GM12873 (cell line): ENCODE measurements at regions not wholly inside any gene's neighbourhood (a gene's known extent, or its start where the extent isn't known, plus 50 kb on each side); places are given as distances from the start of the nearest gene placed in this dataset.

Experiments used
- TF ChIP-seq, protein P1 (sequence below): IDR thresholded peaks from 2 replicates; pipeline ENCODE4 v1.5.1; 2012; ENCODE audit warnings: low read depth, mild to moderate bottlenecking, moderate library complexity, low read length, control low read depth; ENCODE audit not compliant: insufficient read depth; ENCODE audit errors: missing control alignments

GRCh38 chr12:97977870-97978405, 515.3 kb downstream of the RMST start:
- TF ChIP-seq, protein P1, sequence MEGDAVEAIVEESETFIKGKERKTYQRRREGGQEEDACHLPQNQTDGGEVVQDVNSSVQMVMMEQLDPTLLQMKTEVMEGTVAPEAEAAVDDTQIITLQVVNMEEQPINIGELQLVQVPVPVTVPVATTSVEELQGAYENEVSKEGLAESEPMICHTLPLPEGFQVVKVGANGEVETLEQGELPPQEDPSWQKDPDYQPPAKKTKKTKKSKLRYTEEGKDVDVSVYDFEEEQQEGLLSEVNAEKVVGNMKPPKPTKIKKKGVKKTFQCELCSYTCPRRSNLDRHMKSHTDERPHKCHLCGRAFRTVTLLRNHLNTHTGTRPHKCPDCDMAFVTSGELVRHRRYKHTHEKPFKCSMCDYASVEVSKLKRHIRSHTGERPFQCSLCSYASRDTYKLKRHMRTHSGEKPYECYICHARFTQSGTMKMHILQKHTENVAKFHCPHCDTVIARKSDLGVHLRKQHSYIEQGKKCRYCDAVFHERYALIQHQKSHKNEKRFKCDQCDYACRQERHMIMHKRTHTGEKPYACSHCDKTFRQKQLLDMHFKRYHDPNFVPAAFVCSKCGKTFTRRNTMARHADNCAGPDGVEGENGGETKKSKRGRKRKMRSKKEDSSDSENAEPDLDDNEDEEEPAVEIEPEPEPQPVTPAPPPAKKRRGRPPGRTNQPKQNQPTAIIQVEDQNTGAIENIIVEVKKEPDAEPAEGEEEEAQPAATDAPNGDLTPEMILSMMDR = no peak

DNA sequence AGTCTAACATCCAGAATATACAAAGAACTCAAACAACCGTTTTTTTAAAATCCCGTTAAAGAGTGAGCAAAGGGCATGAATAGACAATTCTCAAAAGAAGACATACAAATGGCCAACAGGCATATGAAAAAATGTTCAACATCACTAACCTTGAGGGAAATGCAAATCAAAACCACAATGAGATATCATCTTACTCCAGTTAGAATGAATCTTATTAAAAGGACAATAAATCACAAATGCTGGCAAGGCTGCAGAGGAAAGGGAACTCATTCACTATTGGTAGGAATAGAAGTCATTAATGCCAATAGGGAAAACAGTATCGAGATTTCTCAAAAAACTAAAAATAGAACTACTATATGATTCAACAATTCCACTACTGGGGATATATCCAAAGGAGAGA, 520.1 kb downstream of the RMST start:
- TF ChIP-seq, protein P1 = no peak

- TF ChIP-seq, protein P1 = no peak
Measured at GRCh38 chr12:97983796-97984195, 521.2 kb downstream of the RMST start.

GRCh38 chr12:97984436-97984835, 521.8 kb downstream of the RMST start:
- TF ChIP-seq, protein P1 = no peak

GRCh38 chr12:97984974-97985580, 522.5 kb downstream of the RMST start:
- TF ChIP-seq, protein P1 = no peak

DNA sequence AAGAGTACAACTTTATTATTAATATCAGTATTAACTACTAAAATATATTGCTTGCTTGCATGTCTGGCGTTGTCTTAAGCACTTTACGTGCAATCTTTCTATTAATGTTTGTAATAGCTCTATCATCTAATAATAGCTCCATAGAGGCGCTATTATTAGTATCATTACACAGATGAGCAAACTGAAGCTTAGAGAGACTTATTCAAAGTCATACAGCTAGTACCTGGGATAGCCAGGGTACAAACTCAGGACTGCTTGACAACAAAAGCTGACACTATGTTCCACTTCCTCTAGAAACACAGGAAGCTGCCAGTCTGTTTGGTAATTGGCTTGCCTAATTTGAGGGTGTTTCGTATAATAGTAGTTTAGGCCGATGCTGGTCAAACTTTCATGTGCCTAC, 523.2 kb downstream of the RMST start:
- TF ChIP-seq, protein P1 = no peak

DNA sequence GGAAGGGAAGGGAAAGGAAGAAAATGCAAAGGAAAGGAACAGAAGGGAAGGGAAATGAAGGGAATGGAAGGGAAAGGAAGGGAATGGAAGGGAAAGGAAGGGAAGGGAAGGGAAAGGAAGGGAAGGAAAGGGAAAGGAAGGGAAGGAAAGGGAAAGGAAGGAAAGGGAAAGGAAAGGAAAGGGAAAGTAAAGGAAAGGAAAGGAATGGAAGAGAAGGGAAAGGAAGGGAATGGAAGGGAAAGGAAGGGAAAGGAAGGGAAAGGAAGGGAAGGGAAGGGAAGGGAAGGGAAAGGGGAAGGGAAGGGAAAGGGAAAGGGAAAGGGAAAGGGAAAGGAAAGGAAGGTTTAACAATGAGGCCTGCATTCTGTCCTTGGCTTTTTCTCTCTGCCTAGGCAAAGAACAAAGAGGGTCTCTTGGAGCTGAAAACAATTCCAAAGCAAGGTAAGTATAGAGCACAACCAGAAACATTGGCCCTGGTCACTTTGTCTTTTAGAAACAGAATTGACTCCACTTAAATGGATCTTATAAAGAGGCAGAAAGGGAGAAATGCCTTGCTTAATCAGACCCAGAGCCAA, 525.9 kb upstream of the TMPO start:
- TF ChIP-seq, protein P1 = no peak
